Right atrium auricular region (tissue), 2 donors: ENCODE measurements at regions not wholly inside any gene's neighbourhood (a gene's known extent, or its start where the extent isn't known, plus 50 kb on each side); places are given as distances from the start of the nearest gene placed in this dataset.
A peak's percentile ranks its signal among the peaks of the same experiment; 100 is the strongest.

Experiments
- DNase-seq: peaks from one replicate; pipeline ENCODE4 v3.0.0-alpha.2; 2019; ENCODE audit warnings: low spot score
- H3K27ac ChIP-seq, 2 donors: fragments of 200-600 bp; sonication (generic); 1 replicate in 1 of 2; 2 replicates in 1 of 2; pipeline ENCODE4 v1.5.1; 2016 to 2019
- H3K27me3 ChIP-seq, 2 donors: fragments of 200-600 bp; sonication (generic); one replicate each; pipeline versions ENCODE4 v1.5.1 to v1.6.0; 2017 to 2019
- H3K36me3 ChIP-seq: fragments of 200-600 bp; sonication (generic); one replicate; pipeline ENCODE4 v1.5.1; 2016
- H3K4me1 ChIP-seq, 2 donors: fragments of 200-600 bp; sonication (generic); one replicate each; pipeline versions ENCODE4 v1.5.1 to v1.6.0; 2017 to 2019
- H3K4me3 ChIP-seq, 2 donors: fragments of 200-600 bp; sonication (generic); 1 replicate in 1 of 2; 2 replicates in 1 of 2; pipeline ENCODE4 v1.5.1; 2017 to 2019; ENCODE audit warnings: mild to moderate bottlenecking in 1 of 2, moderate library complexity in 1 of 2
- H3K9me3 ChIP-seq, 2 donors: fragments of 200-600 bp; sonication (generic); one replicate each; pipeline ENCODE4 v1.5.1; 2019
- CTCF ChIP-seq, 2 donors: fragments of 200-600 bp; sonication (generic); IDR thresholded peaks; one replicate each; pipeline ENCODE4 v1.5.1; 2019; ENCODE audit warnings: antibody characterized with exemption in 2 of 2

GRCh38 chr7:148535217-148535616 is 55.3 kb upstream of the C7orf33 start:
- H3K27ac ChIP-seq, result no peak overlapping the region
- H3K9me3 ChIP-seq, result no peaks in the 10 kb centered on the region
- DNase-seq, result no peak

GRCh38 chr7:148537435-148537834 is 53.1 kb upstream of the C7orf33 start:
- H3K36me3 ChIP-seq, result no peaks in the 10 kb centered on the region
- H3K4me3 ChIP-seq, result no peak overlapping the region
- no peaks in the 10 kb centered on the region for H3K27me3 ChIP-seq
- no peak for DNase-seq
- H3K27ac ChIP-seq, result no peak overlapping the region
- peaks cover 0 to 4% of the 10 kb centered on the region in 2 donors for H3K4me1 ChIP-seq
- H3K9me3 ChIP-seq, result no peaks in the 10 kb centered on the region
- no peak for TF ChIP-seq CTCF (IDR thresholded peaks at IDR 0.05)

More at GRCh38 chr7:148535217-148535616, 55.3 kb upstream of the C7orf33 start:
- no peaks in the 10 kb centered on the region for H3K36me3 ChIP-seq
- no peaks in the 10 kb centered on the region for H3K27me3 ChIP-seq
- peaks cover 0 to 4% of the 10 kb centered on the region in 2 donors for H3K4me1 ChIP-seq
- H3K4me3 ChIP-seq, result no peak overlapping the region
- TF ChIP-seq CTCF (IDR thresholded peaks at IDR 0.05), result no peak

GRCh38 chr7:148540041-148540738 is 50.4 kb upstream of the C7orf33 start:
- TF ChIP-seq CTCF (IDR thresholded peaks at IDR 0.05), result no peak
- Histone ChIP-seq H3K27ac (peak overlapping the region; percentile 31 to 67), H3K9me3 (no peaks in the 10 kb centered on the region), H3K4me1 (peaks cover 0 to 2% of the 10 kb centered on the region in 2 donors), H3K4me3 (no peak overlapping the region), H3K36me3 (no peaks in the 10 kb centered on the region), H3K27me3 (no peaks in the 10 kb centered on the region)
- DNase-seq, result peak; percentile 77
